AG09319 (cell line): ENCODE measurements at regions not wholly inside any gene's neighbourhood (a gene's known extent, or its start where the extent isn't known, plus 50 kb on each side); places are given as distances from the start of the nearest gene placed in this dataset.

Source experiments
- DNase-seq: peaks from one replicate; pipeline ENCODE4 v3.0.0-alpha.2; 2010; ENCODE audit warnings: low read depth; ENCODE audit errors: extremely low read depth
- TF ChIP-seq, protein P1 (sequence below): IDR thresholded peaks from 2 replicates; pipeline ENCODE4 v1.5.1; 2011; ENCODE audit warnings: low read depth, mild to moderate bottlenecking, inconsistent platforms, low read length, moderate library complexity

- DNase-seq: no peak
Measured at GRCh38 chr16:62391134-62391533, 354.9 kb upstream of the CDH8 start.

DNA sequence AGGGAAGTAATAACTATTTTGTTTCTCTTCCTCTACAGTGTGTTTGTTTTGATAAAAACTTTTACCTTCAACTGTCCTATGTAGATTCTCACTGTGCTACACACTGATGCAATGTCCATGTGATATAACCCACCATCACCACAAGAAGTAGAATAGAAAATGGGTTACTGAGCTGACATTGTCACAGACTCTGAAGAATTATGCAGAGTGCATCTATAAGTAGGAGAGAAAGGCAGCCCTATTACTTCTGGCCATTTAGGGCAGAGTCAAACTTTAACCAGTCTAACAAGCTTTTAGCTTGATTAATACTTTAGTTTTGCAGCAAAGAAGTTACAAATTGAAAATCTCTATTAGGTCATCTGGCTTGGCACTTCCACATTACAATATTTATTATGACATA, 354.0 kb upstream of the CDH8 start:
- no peak for DNase-seq
- TF ChIP-seq, protein P1, sequence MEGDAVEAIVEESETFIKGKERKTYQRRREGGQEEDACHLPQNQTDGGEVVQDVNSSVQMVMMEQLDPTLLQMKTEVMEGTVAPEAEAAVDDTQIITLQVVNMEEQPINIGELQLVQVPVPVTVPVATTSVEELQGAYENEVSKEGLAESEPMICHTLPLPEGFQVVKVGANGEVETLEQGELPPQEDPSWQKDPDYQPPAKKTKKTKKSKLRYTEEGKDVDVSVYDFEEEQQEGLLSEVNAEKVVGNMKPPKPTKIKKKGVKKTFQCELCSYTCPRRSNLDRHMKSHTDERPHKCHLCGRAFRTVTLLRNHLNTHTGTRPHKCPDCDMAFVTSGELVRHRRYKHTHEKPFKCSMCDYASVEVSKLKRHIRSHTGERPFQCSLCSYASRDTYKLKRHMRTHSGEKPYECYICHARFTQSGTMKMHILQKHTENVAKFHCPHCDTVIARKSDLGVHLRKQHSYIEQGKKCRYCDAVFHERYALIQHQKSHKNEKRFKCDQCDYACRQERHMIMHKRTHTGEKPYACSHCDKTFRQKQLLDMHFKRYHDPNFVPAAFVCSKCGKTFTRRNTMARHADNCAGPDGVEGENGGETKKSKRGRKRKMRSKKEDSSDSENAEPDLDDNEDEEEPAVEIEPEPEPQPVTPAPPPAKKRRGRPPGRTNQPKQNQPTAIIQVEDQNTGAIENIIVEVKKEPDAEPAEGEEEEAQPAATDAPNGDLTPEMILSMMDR: no peak

More at GRCh38 chr16:62391134-62391533, 354.9 kb upstream of the CDH8 start:
- TF ChIP-seq, protein P1: no peak

DNA sequence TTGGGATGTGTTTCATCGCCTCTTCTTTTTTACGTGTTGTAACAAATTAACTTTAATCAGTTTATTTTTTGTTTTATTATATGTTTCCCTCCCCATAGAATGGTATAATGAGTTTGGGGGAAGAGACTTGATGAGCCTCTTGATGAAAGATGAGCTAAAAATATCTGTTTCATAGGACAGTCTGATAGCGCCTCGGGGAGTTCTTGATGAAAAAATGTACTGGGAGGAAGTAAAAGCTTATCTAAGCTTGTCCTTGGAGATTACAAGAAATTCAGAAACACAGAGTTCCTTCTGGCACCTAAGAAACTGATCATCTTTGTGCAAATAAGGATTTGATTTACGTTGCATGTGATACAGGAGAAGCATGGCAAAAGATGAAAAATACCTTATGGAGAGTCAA, 350.2 kb upstream of the CDH8 start:
- TF ChIP-seq, protein P1: no peak
- no peak for DNase-seq

DNA sequence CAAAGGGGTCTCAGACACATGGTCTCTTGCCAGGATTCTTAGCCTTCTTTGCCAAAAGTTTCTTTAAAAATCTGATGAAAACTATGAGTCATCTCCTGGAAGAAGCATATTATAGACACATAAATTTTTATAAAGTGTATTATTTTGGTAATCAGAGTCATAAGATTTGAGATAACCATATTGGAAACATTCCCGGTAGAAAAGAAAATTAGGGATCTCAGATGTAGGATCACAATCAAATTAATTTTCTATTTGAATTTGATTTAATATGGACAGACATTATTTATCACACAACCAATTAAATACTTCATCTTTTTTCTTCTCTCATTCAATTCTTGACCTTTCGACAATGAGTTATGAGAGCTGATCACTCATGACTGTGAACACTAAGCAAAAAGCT, 347.7 kb upstream of the CDH8 start:
- TF ChIP-seq, protein P1: no peak
- DNase-seq: no peak

DNA sequence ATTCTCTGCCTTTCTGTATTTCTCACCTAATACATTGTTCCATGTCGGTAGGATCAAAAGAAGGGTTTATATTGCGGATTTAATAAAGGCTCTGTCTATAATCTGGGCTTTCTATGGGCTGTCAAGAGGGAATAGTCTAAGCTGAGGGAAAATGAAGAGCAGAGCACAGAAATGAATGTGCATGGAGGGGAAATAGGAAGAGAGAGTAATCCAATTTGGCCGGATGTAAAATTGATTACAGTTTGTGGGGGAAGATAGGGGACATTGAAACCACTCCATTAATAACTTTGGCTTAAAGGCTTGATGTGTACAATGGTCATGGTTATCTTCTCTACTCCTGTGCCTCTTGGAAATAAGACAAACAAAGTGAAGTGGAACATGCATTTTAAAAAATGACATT, 334.2 kb upstream of the CDH8 start:
- TF ChIP-seq, protein P1: no peak
- DNase-seq: no peak

GRCh38 chr16:62363501-62363900, 327.3 kb upstream of the CDH8 start:
- no peak for DNase-seq

GRCh38 chr16:62353355-62353754, 317.1 kb upstream of the CDH8 start:
- DNase-seq: no peak
- TF ChIP-seq, protein P1: no peak

More at GRCh38 chr16:62363501-62363900, 327.3 kb upstream of the CDH8 start:
- TF ChIP-seq, protein P1: no peak

DNA sequence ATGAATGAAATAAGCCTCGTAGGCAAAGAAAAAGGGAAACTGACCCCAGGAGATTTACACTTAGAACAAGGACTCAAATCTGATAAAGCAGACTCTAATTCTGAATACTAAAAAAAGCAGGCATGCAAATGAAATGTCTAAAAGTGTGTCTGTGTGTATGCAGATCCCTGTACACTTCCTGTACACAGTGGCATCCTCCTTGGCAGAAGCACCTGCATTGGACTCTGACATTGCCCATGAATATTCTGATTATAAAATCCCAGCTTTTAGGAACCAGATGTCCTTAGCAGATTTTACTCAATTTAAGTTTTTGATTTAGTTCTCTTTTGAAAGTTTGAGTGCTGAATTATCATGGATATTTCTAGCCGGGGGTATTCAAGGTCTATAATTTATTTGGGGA, 306.0 kb upstream of the CDH8 start:
- TF ChIP-seq, protein P1: no peak

More for the DNA sequence above, 306.0 kb upstream of the CDH8 start:
- DNase-seq: no peak
